NB4 (cell line): ENCODE measurements at regions not wholly inside any gene's neighbourhood (a gene's known extent, or its start where the extent isn't known, plus 50 kb on each side); places are given as distances from the start of the nearest gene placed in this dataset.

ENCODE experiments used
- CTCF ChIP-seq: IDR thresholded peaks from one replicate; pipeline ENCODE4 v1.5.1; 2012; ENCODE audit warnings: low read depth, low read length
- MAX ChIP-seq: IDR thresholded peaks from 2 replicates; pipeline ENCODE4 v1.6.1; 2011; ENCODE audit warnings: low read depth, low read length
- MYC ChIP-seq: IDR thresholded peaks from 2 replicates; pipeline ENCODE4 v1.6.1; 2011; ENCODE audit warnings: low read depth, low read length
- POLR2A ChIP-seq: IDR thresholded peaks from 2 replicates; pipeline ENCODE4 v1.6.1; 2011; ENCODE audit warnings: mild to moderate bottlenecking; ENCODE audit not compliant: insufficient read length; ENCODE audit errors: extremely low read depth

- TF ChIP-seq MAX (no peak), CTCF (no peak), POLR2A (no peak), MYC (no peak)
Observed at GRCh38 chr7:152987656-152988055, 228.1 kb downstream of the ACTR3B start.
